CD8-positive, alpha-beta memory T cell (primary cell): ENCODE measurements at regions not wholly inside any gene's neighbourhood (a gene's known extent, or its start where the extent isn't known, plus 50 kb on each side); places are given as distances from the start of the nearest gene placed in this dataset.
A peak's percentile ranks its signal among the peaks of the same experiment; 100 is the strongest.

Source experiments
- CTCF ChIA-PET: fragments of 350-600 bp; sonication (Branson Sonifier 250); formaldehyde crosslinking; loops from one replicate; lab custom pipeline; 2021; ENCODE audit warnings: antibody characterized with exemption; lab: Charles Lee
- POLR2A ChIA-PET: fragments of 350-600 bp; sonication (Branson Sonifier 250); formaldehyde crosslinking; loops from one replicate; lab custom pipeline; 2021; ENCODE audit warnings: antibody characterized with exemption; lab: Charles Lee
- DNase-seq, 5 donors: peaks; one replicate each; pipeline versions ENCODE4 v3.0.0 to v3.0.0-alpha.2; 2020 to 2022; ENCODE audit warnings: mixed read lengths in 1 of 5
- H3K27ac ChIP-seq: one replicate; pipeline ENCODE4 v1.7.0; 2013; ENCODE audit warnings: low read depth, mild to moderate bottlenecking, low read length, moderate library complexity
- H3K27me3 ChIP-seq: 2 replicates; pipeline ENCODE4 v1.7.0; 2013; ENCODE audit warnings: low read length, mild to moderate bottlenecking; ENCODE audit not compliant: insufficient read depth, poor library complexity, severe bottlenecking
- H3K36me3 ChIP-seq: 2 replicates; pipeline ENCODE4 v1.7.0; 2013; ENCODE audit warnings: mild to moderate bottlenecking, low read length, moderate library complexity; ENCODE audit not compliant: insufficient read depth
- H3K4me1 ChIP-seq: 2 replicates; pipeline ENCODE4 v1.7.0; 2013; ENCODE audit warnings: mild to moderate bottlenecking, low read length, moderate library complexity; ENCODE audit not compliant: insufficient read depth
- H3K4me3 ChIP-seq: 2 replicates; pipeline ENCODE4 v1.7.0; 2013; ENCODE audit warnings: mild to moderate bottlenecking, low read length
- H3K9me3 ChIP-seq: 2 replicates; pipeline ENCODE4 v1.7.0; 2013; ENCODE audit warnings: mild to moderate bottlenecking, low read length
- H3K27ac Mint-ChIP-seq, 8 donors: one replicate each; pipeline ENCODE4 v1.8.0; 2020 to 2021; ENCODE audit warnings: mixed read lengths in 8 of 8, mild to moderate bottlenecking in 6 of 8, inconsistent platforms in 3 of 8, moderate library complexity in 3 of 8
- H3K27me3 Mint-ChIP-seq, 2 donors: one replicate each; pipeline ENCODE4 v1.8.0; 2020 to 2021; ENCODE audit warnings: mixed read lengths in 2 of 2, mild to moderate bottlenecking in 1 of 2, moderate library complexity in 1 of 2
- H3K36me3 Mint-ChIP-seq, 3 donors: one replicate each; pipeline ENCODE4 v1.8.0; 2020 to 2021; ENCODE audit warnings: mixed read lengths in 3 of 3, inconsistent platforms in 1 of 3, mild to moderate bottlenecking in 1 of 3
- H3K4me1 Mint-ChIP-seq, 3 donors: one replicate each; pipeline ENCODE4 v1.8.0; 2020 to 2021; ENCODE audit warnings: mixed read lengths in 3 of 3, inconsistent platforms in 1 of 3, mild to moderate bottlenecking in 1 of 3
- H3K4me3 Mint-ChIP-seq, 7 donors: one replicate each; pipeline ENCODE4 v1.8.0; 2020 to 2021; ENCODE audit warnings: mixed read lengths in 7 of 7, mild to moderate bottlenecking in 6 of 7, moderate library complexity in 4 of 7, inconsistent platforms in 2 of 7
- H3K9me3 Mint-ChIP-seq, 5 donors: one replicate each; pipeline ENCODE4 v1.8.0; 2020 to 2022; ENCODE audit warnings: mixed read lengths in 5 of 5, mild to moderate bottlenecking in 3 of 5, moderate library complexity in 2 of 5, inconsistent platforms in 1 of 5

DNA sequence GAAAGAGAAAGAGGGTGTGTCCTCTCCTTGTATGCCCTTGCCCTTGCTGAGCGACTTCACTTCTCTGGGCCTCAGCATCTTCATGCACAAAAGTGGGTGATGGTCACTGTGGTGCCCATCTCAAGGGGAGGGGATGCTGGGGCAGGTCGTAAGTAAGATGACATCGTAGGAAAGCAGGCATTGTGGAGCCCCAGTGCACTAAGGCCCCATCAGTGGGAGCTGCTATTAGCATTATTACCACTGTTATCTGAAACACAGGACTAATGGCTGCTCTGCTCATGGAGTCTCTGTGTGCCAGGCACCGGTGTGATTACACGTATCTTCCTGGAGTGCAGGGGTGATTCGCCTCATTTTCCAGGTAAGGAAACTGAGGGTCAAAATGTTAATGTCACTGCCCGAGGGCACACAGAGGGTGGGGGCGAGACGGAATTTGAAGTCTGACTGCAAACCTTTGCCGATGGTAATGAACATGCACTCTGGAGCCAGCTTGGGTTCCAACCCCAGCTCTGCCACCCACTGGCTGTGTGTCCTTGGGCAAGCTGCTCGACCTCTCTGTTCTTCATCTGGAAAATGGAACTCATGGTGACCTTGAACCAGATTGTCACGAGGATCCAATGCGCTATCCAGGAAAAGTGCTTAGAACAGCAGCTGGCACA is 63.2 kb upstream of the GSE1 start:
- Mint-ChIP-seq H3K4me3 (peak overlapping the region in 2 of 7 donors; percentile 33 to 50), H3K4me1 (peaks cover 18 to 26% (median 19%) of the 10 kb centered on the region in 3 donors), H3K36me3 (peaks cover 0 to 6% (median 0%) of the 10 kb centered on the region in 3 donors), H3K27ac (peak overlapping the region in 4 of 8 donors; percentile 12 to 65 (median 28)), H3K27me3 (peaks cover 0 to 3% of the 10 kb centered on the region in 2 donors), H3K9me3 (peaks cover 0 to 5% (median 0%) of the 10 kb centered on the region in 5 donors)
- CTCF ChIA-PET, result interaction anchor here (2.0 to 8.5 kb wide), 2 partner anchors 21 to 66 kb away, joined by 5 to 46 read pairs; no protein-coding TSS in a partner anchor
- DNase-seq, result no peak
- H3K9me3 ChIP-seq, result no peaks in the 10 kb centered on the region
- no peak overlapping the region for H3K4me3 ChIP-seq
- no peaks in the 10 kb centered on the region for H3K36me3 ChIP-seq
- H3K27me3 ChIP-seq, result no peaks in the 10 kb centered on the region
- no peaks in the 10 kb centered on the region for H3K4me1 ChIP-seq
- no peak overlapping the region for H3K27ac ChIP-seq
- POLR2A ChIA-PET, result no interaction called here

DNA sequence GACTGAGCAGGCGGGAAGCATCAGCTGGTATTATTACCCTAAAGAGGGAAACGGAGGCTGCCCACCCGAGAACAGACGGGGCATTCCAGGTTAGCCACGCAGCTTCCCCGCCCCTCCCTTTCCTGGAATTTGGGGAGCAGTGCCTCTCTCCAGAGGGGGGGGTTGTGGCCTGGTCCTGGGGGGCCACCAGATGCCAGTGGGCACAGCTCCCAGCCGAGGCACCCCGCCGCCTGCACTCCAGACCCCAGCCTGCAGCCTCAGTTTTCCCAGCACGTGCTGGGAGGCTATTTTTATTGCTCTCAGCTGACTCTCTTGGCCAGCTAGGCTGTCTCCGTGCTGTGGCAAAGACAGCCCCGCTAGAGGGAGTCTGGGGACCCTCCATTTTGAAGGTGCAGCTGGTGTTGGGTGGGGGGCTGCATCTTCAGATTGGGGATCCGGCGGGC is 62.7 kb upstream of the GSE1 start:
- Mint-ChIP-seq H3K4me1 (peaks cover 17 to 26% (median 18%) of the 10 kb centered on the region in 3 donors), H3K36me3 (peaks cover 0 to 8% (median 0%) of the 10 kb centered on the region in 3 donors), H3K27ac (no peak overlapping the region), H3K27me3 (peaks cover 0 to 3% of the 10 kb centered on the region in 2 donors), H3K4me3 (peak overlapping the region in 2 of 7 donors; percentile 33 to 50), H3K9me3 (peaks cover 0 to 5% (median 0%) of the 10 kb centered on the region in 5 donors)
- H3K4me1 ChIP-seq, result no peaks in the 10 kb centered on the region
- H3K27ac ChIP-seq, result no peak overlapping the region
- H3K9me3 ChIP-seq, result no peaks in the 10 kb centered on the region
- H3K36me3 ChIP-seq, result no peaks in the 10 kb centered on the region
- no peak overlapping the region for H3K4me3 ChIP-seq
- ChIA-PET POLR2A (interaction anchor here (1.1 kb wide), 1 partner anchor 60 kb away, joined by 3 read pairs; no protein-coding TSS in a partner anchor), CTCF (interaction anchor here (2.0 to 8.5 kb wide), 2 partner anchors 21 to 65 kb away, joined by 5 to 46 read pairs; no protein-coding TSS in a partner anchor)
- DNase-seq, result no peak
- no peaks in the 10 kb centered on the region for H3K27me3 ChIP-seq

GRCh38 chr16:85550953-85551924 is 61.9 kb upstream of the GSE1 start:
- POLR2A ChIA-PET, result interaction anchor here (0.7 to 1.1 kb wide), 2 partner anchors 16 to 59 kb away, joined by 3 to 5 read pairs; no protein-coding TSS in a partner anchor
- H3K9me3 Mint-ChIP-seq, result peaks cover 0 to 5% (median 0%) of the 10 kb centered on the region in 5 donors
- peak overlapping the region; percentile 32 to 94 (median 78) for H3K4me3 Mint-ChIP-seq
- no peak overlapping the region for H3K4me3 ChIP-seq
- peak overlapping the region; percentile 50 to 91 (median 84) for H3K27ac Mint-ChIP-seq
- H3K9me3 ChIP-seq, result no peaks in the 10 kb centered on the region
- H3K36me3 ChIP-seq, result no peaks in the 10 kb centered on the region
- DNase-seq, result peak in 3 of 5 donors; percentile 18 to 33 (median 19)
- peaks cover 0 to 3% of the 10 kb centered on the region in 2 donors for H3K27me3 Mint-ChIP-seq
- no peaks in the 10 kb centered on the region for H3K4me1 ChIP-seq
- H3K36me3 Mint-ChIP-seq, result peaks cover 0 to 15% (median 0%) of the 10 kb centered on the region in 3 donors
- CTCF ChIA-PET, result interaction anchor here (0.8 to 8.5 kb wide), 5 partner anchors 17 to 130 kb away, joined by 3 to 50 read pairs (median 10); partner anchors contain the start of gene GSE1
- H3K4me1 Mint-ChIP-seq, result peaks cover 17 to 26% (median 18%) of the 10 kb centered on the region in 3 donors
- no peaks in the 10 kb centered on the region for H3K27me3 ChIP-seq
- H3K27ac ChIP-seq, result no peak overlapping the region

DNA sequence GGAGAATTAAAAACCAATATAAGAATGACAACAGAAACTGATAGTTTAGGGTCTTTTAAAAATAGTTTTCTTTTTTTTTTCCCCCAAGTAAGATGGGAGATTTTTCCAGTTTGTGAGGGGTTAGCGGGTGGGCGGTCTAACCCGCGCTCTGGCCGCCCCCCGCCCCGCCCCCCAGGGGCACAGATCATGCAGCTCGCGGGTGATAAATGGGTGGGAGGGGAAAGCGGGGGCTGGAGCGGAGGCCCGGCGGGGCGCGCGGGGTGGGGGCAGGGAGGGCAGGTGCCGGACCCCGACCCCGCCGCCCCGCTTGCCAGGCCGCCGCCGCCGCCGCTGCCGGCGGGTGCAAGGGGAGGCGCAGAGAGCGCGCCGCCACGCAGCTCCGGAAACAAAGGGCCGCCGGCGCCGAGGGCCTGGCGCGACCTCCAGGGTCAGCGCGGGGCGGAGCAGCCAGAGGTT is 60.1 kb upstream of the GSE1 start:
- POLR2A ChIA-PET, result interaction anchor here (0.9 to 2.9 kb wide), 5 partner anchors 16 to 61 kb away, joined by 3 to 32 read pairs (median 4); partner anchors contain the start of gene GSE1
- H3K27ac ChIP-seq, result peak overlapping the region; percentile 95

GRCh38 chr16:85553436-85554113 is 59.5 kb upstream of the GSE1 start:
- POLR2A ChIA-PET, result interaction anchor here (0.7 to 2.9 kb wide), 9 partner anchors 10 to 132 kb away, joined by 3 to 32 read pairs (median 4); partner anchors contain the start of gene GSE1
- Mint-ChIP-seq H3K27me3 (peaks cover 0 to 3% of the 10 kb centered on the region in 2 donors), H3K9me3 (peaks cover 0 to 5% (median 0%) of the 10 kb centered on the region in 5 donors), H3K27ac (peak overlapping the region; percentile 91 to 96 (median 94)), H3K4me1 (peaks cover 33 to 42% (median 34%) of the 10 kb centered on the region in 3 donors), H3K4me3 (peak overlapping the region; percentile 88 to 97 (median 95)), H3K36me3 (peaks cover 0 to 16% (median 0%) of the 10 kb centered on the region in 3 donors)
- H3K9me3 ChIP-seq, result no peaks in the 10 kb centered on the region
- no peaks in the 10 kb centered on the region for H3K36me3 ChIP-seq
- CTCF ChIA-PET, result interaction anchor here (0.7 to 8.5 kb wide), 12 partner anchors 10 to 137 kb away, joined by 3 to 50 read pairs (median 6); partner anchors contain the start of gene GSE1
- peaks cover 14% of the 10 kb centered on the region for H3K4me1 ChIP-seq
- DNase-seq, result peak; percentile 36 to 69 (median 50)
- no peaks in the 10 kb centered on the region for H3K27me3 ChIP-seq
- peak overlapping the region; percentile 91 for H3K4me3 ChIP-seq
- H3K27ac ChIP-seq, result peak overlapping the region; percentile 95

More for the DNA sequence above, 60.1 kb upstream of the GSE1 start:
- peaks cover 0 to 15% (median 0%) of the 10 kb centered on the region in 3 donors for H3K36me3 Mint-ChIP-seq
- peaks cover 27 to 37% (median 28%) of the 10 kb centered on the region in 3 donors for H3K4me1 Mint-ChIP-seq
- peaks cover 0 to 5% (median 0%) of the 10 kb centered on the region in 5 donors for H3K9me3 Mint-ChIP-seq
- CTCF ChIA-PET, result interaction anchor here (0.8 to 8.5 kb wide), 11 partner anchors 10 to 137 kb away, joined by 3 to 50 read pairs (median 6); partner anchors contain the start of gene GSE1
- Histone ChIP-seq H3K27me3 (no peaks in the 10 kb centered on the region), H3K9me3 (no peaks in the 10 kb centered on the region), H3K4me3 (no peak overlapping the region), H3K4me1 (peaks cover 10% of the 10 kb centered on the region), H3K36me3 (no peaks in the 10 kb centered on the region)
- peak overlapping the region; percentile 66 to 91 (median 86) for H3K4me3 Mint-ChIP-seq
- no peak for DNase-seq
- peaks cover 0 to 3% of the 10 kb centered on the region in 2 donors for H3K27me3 Mint-ChIP-seq
- peak overlapping the region in 7 of 8 donors; percentile 85 to 89 (median 88) for H3K27ac Mint-ChIP-seq

DNA sequence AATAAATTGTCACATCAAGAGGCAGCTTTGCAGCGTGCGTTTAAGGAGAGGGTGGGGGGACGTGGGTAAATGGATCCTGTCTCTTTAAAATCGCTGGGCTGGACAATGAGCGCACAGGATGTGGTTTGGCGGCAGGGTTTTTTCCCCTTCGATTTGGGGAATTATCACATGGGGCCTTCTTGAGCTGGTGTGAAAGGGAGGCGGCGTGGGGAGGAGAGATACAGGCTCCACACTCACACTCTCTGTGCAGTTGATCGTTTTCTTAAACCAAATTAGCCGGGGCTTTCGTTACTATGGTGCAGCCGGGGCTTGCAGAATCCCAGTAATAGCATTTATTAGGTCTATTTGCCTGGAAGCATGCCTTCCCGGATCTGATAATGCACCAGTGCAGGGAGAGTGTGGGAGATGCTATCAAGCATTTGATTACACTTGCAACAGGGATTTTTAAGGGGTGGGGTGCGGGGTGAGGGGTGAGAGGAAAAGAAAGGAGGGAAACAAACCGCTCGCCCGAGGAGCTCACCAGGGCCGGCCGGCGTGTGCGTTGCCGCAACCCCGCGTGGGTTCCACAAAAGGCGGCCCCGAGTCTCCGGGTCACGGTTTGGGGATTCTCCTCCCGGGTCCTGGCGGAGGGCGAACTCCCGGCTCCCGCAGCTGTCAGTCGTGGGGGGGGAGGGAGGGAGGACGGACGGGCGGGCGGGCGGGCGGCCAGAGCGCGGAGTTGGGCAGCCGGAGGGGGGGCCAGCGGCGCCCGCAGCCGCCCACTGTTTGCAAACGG is 58.8 kb upstream of the GSE1 start:
- H3K9me3 Mint-ChIP-seq, result peaks cover 0 to 5% (median 0%) of the 10 kb centered on the region in 5 donors
- CTCF ChIA-PET, result interaction anchor here (0.7 to 8.5 kb wide), 13 partner anchors 11 to 138 kb away, joined by 3 to 50 read pairs (median 4); partner anchors contain the start of gene GSE1
- H3K27me3 ChIP-seq, result no peaks in the 10 kb centered on the region
- peak overlapping the region; percentile 88 to 99 (median 96) for H3K4me3 Mint-ChIP-seq
- H3K4me1 Mint-ChIP-seq, result peaks cover 36 to 50% (median 37%) of the 10 kb centered on the region in 3 donors
- peak overlapping the region; percentile 91 to 96 (median 94) for H3K27ac Mint-ChIP-seq
- POLR2A ChIA-PET, result interaction anchor here (0.7 to 2.9 kb wide), 12 partner anchors 9 to 960 kb away, joined by 3 to 32 read pairs (median 4); partner anchors contain the start of gene GSE1
- H3K27ac ChIP-seq, result peak overlapping the region; percentile 95
- H3K4me1 ChIP-seq, result peaks cover 14% of the 10 kb centered on the region
- H3K4me3 ChIP-seq, result peak overlapping the region; percentile 91
- DNase-seq, result peak; percentile 63 to 88 (median 75)
- H3K9me3 ChIP-seq, result no peaks in the 10 kb centered on the region
- peaks cover 0 to 3% of the 10 kb centered on the region in 2 donors for H3K27me3 Mint-ChIP-seq
- H3K36me3 Mint-ChIP-seq, result peaks cover 0 to 16% (median 0%) of the 10 kb centered on the region in 3 donors
- no peaks in the 10 kb centered on the region for H3K36me3 ChIP-seq
